Astrocyte (in vitro differentiated cells and primary cell): ENCODE measurements at regions not wholly inside any gene's neighbourhood (a gene's known extent, or its start where the extent isn't known, plus 50 kb on each side); places are given as distances from the start of the nearest gene placed in this dataset.

Experiments used
- DNase-seq: peaks from one replicate; pipeline ENCODE4 v3.0.0-alpha.2; 2010; ENCODE audit warnings: low read depth
- FAIRE-seq: peaks from 2 replicates; lab custom pipeline; 2011; peaks lifted over from hg19 to GRCh38; lab: Jason Lieb, UNC
- H2AFZ ChIP-seq: 2 replicates; pipeline ENCODE4 v1.6.0; 2012; ENCODE audit warnings: low read depth, low read length, inconsistent platforms
- H3K27ac ChIP-seq: 2 replicates; pipeline ENCODE4 v1.5.1; 2011; ENCODE audit warnings: low read depth, low read length, inconsistent platforms
- H3K27me3 ChIP-seq: 2 replicates; pipeline ENCODE4 v1.6.0; 2011; ENCODE audit warnings: low read length, inconsistent platforms; ENCODE audit not compliant: insufficient read depth
- H3K36me3 ChIP-seq: 2 replicates; pipeline ENCODE4 v1.5.1; 2011; ENCODE audit warnings: low read length, inconsistent platforms; ENCODE audit not compliant: insufficient read depth
- H3K4me1 ChIP-seq: 2 replicates; pipeline ENCODE4 v1.5.1; 2011; ENCODE audit warnings: low read length, inconsistent platforms; ENCODE audit not compliant: insufficient read depth
- H3K4me2 ChIP-seq: 2 replicates; pipeline ENCODE4 v1.6.0; 2012; ENCODE audit warnings: low read length, inconsistent platforms
- H3K4me3 ChIP-seq: 2 replicates; pipeline ENCODE4 v1.5.1; 2011; ENCODE audit warnings: low read depth, mild to moderate bottlenecking, low read length, inconsistent platforms; ENCODE audit not compliant: insufficient read depth
- H3K79me2 ChIP-seq: 2 replicates; pipeline ENCODE4 v1.6.0; 2012; ENCODE audit warnings: mild to moderate bottlenecking, low read length, inconsistent platforms; ENCODE audit not compliant: insufficient read depth
- H3K9ac ChIP-seq: 2 replicates; pipeline ENCODE4 v1.6.0; 2012; ENCODE audit warnings: mild to moderate bottlenecking, low read length, inconsistent platforms
- H3K9me3 ChIP-seq: 2 replicates; pipeline ENCODE4 v1.5.1; 2012; ENCODE audit warnings: low read depth, mild to moderate bottlenecking, low read length, inconsistent platforms; ENCODE audit not compliant: insufficient read depth
- H4K20me1 ChIP-seq: 2 replicates; pipeline ENCODE4 v1.6.0; 2012; ENCODE audit warnings: low read length, inconsistent platforms; ENCODE audit not compliant: insufficient read depth
- H3K27ac Mint-ChIP-seq: one replicate; pipeline ENCODE4 v1.8.0; 2021; ENCODE audit warnings: mild to moderate bottlenecking, mixed read lengths; ENCODE audit not compliant: unreplicated experiment
- H3K27me3 Mint-ChIP-seq: one replicate; pipeline ENCODE4 v1.8.0; 2021; ENCODE audit warnings: low read depth, mixed read lengths; ENCODE audit not compliant: unreplicated experiment
- H3K36me3 Mint-ChIP-seq: one replicate; pipeline ENCODE4 v1.8.0; 2021; ENCODE audit warnings: low read depth, mixed read lengths; ENCODE audit not compliant: unreplicated experiment
- H3K4me1 Mint-ChIP-seq: one replicate; pipeline ENCODE4 v1.8.0; 2021; ENCODE audit warnings: low read depth, mixed read lengths; ENCODE audit not compliant: unreplicated experiment
- H3K4me3 Mint-ChIP-seq: one replicate; pipeline ENCODE4 v1.8.0; 2021; ENCODE audit warnings: mild to moderate bottlenecking, moderate library complexity, mixed read lengths; ENCODE audit not compliant: unreplicated experiment
- H3K9me3 Mint-ChIP-seq: one replicate; pipeline ENCODE4 v1.8.0; 2021; ENCODE audit warnings: mild to moderate bottlenecking, mixed read lengths; ENCODE audit not compliant: unreplicated experiment
- EZH2 ChIP-seq: IDR thresholded peaks from 2 replicates; pipeline ENCODE4 v1.6.1; 2012; ENCODE audit warnings: mild to moderate bottlenecking, low read length, inconsistent platforms; ENCODE audit not compliant: insufficient read depth
- TF ChIP-seq, protein P1 (sequence below): IDR thresholded peaks from 2 replicates; pipeline ENCODE4 v1.5.1; 2011; ENCODE audit warnings: low read depth, mild to moderate bottlenecking, inconsistent platforms, low read length, moderate library complexity; ENCODE audit not compliant: insufficient read depth

DNA sequence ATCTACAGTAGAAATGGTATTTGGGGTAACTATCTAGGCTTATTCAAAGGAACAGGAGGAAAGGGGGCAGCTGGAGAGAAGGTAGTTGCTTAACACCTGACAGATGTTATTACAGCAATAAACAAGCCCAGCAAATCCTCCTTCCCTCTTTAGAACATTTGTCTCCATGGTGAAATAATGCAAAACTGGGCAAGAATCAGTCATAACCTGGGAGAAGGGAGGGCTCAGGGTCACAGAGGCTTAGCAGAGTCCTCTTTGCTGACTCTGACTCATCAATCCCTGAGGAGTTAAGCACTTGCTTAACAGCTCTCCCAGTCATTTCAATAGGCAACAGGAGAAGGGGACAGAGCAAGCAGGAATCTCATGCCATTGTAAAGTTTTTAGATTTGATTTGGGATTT is 230.3 kb downstream of the IBTK start:
- Mint-ChIP-seq H3K27me3 (no peaks in the 10 kb centered on the region), H3K4me1 (peaks cover 17% of the 10 kb centered on the region), H3K9me3 (no peaks in the 10 kb centered on the region), H3K27ac (peak overlapping the region; percentile 82), H3K4me3 (no peak overlapping the region), H3K36me3 (no peaks in the 10 kb centered on the region)
- Histone ChIP-seq H3K36me3 (no peaks in the 10 kb centered on the region), H3K4me3 (no peak overlapping the region), H3K27me3 (no peaks in the 10 kb centered on the region), H3K79me2 (no peaks in the 10 kb centered on the region), H3K9ac (no peak overlapping the region), H2AFZ (no peak overlapping the region), H3K4me1 (peaks cover 32% of the 10 kb centered on the region), H3K27ac (no peak overlapping the region), H3K4me2 (peak overlapping the region; percentile 0), H3K9me3 (no peaks in the 10 kb centered on the region), H4K20me1 (no peaks in the 10 kb centered on the region)
- FAIRE-seq (peak; percentile 89), DNase-seq (peak; percentile 67)
- TF ChIP-seq, protein P1, sequence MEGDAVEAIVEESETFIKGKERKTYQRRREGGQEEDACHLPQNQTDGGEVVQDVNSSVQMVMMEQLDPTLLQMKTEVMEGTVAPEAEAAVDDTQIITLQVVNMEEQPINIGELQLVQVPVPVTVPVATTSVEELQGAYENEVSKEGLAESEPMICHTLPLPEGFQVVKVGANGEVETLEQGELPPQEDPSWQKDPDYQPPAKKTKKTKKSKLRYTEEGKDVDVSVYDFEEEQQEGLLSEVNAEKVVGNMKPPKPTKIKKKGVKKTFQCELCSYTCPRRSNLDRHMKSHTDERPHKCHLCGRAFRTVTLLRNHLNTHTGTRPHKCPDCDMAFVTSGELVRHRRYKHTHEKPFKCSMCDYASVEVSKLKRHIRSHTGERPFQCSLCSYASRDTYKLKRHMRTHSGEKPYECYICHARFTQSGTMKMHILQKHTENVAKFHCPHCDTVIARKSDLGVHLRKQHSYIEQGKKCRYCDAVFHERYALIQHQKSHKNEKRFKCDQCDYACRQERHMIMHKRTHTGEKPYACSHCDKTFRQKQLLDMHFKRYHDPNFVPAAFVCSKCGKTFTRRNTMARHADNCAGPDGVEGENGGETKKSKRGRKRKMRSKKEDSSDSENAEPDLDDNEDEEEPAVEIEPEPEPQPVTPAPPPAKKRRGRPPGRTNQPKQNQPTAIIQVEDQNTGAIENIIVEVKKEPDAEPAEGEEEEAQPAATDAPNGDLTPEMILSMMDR = no peak
- no peak for TF ChIP-seq EZH2

DNA sequence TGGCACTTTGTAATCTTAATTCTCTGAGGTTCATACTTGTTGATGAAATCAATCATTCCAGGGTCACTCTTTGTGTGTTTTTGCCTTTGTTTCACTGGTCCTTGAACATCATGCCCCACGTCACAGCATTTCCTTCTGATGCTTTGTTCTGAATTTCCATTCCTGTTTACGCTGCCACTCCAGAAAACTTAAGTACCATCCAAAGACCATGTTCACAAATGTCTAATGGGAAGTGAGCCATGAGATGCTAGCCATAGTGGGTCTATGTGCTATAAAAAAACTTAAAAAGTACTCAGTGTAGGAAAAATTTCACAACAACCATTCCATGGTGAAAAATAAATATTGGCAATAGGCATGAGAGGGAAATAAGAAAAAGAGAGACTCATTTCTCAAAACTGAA is 232.0 kb downstream of the IBTK start:
- Histone ChIP-seq H3K4me1 (peaks cover 29% of the 10 kb centered on the region), H4K20me1 (no peaks in the 10 kb centered on the region), H3K4me2 (no peak overlapping the region), H3K79me2 (no peaks in the 10 kb centered on the region), H3K27me3 (no peaks in the 10 kb centered on the region), H3K36me3 (no peaks in the 10 kb centered on the region), H3K9ac (no peak overlapping the region), H2AFZ (no peak overlapping the region), H3K9me3 (no peaks in the 10 kb centered on the region), H3K27ac (no peak overlapping the region), H3K4me3 (no peak overlapping the region)
- TF ChIP-seq EZH2 = no peak
- TF ChIP-seq, protein P1 = no peak
- no peak overlapping the region for H3K27ac Mint-ChIP-seq
- no peaks in the 10 kb centered on the region for H3K27me3 Mint-ChIP-seq
- H3K4me1 Mint-ChIP-seq = peaks cover 17% of the 10 kb centered on the region
- no peaks in the 10 kb centered on the region for H3K9me3 Mint-ChIP-seq
- H3K36me3 Mint-ChIP-seq = no peaks in the 10 kb centered on the region
- DNase-seq = no peak
- no peak for FAIRE-seq
- no peak overlapping the region for H3K4me3 Mint-ChIP-seq

DNA sequence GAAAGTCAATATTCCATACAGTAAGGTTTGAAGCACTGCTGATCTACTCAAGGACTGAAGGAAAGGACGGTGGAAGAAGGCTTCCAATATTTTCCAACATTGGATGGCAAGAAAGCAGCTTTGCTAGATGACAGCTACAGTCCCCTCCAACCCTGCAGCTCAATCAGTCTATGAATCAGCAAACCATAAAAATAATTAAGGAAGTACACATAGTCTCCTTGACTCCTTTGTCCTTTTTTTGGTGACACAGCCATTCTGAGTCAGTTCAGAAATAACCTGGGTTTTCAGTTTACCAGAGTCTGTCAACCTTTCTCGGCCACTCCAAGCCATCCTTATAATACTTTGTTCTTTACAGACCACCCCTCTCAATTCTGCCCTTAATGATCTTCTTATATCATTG is 232.5 kb downstream of the IBTK start:
- no peak for TF ChIP-seq EZH2
- TF ChIP-seq, protein P1 = no peak
- no peak overlapping the region for H3K27ac Mint-ChIP-seq

More for the DNA sequence above, 232.5 kb downstream of the IBTK start:
- Histone ChIP-seq H2AFZ (no peak overlapping the region), H3K4me1 (peaks cover 29% of the 10 kb centered on the region), H4K20me1 (no peaks in the 10 kb centered on the region), H3K4me3 (no peak overlapping the region), H3K4me2 (peak overlapping the region; percentile 40), H3K9me3 (no peaks in the 10 kb centered on the region), H3K9ac (no peak overlapping the region), H3K79me2 (no peaks in the 10 kb centered on the region), H3K36me3 (no peaks in the 10 kb centered on the region), H3K27me3 (no peaks in the 10 kb centered on the region), H3K27ac (no peak overlapping the region)
- no peak overlapping the region for H3K4me3 Mint-ChIP-seq
- no peak for DNase-seq
- H3K27me3 Mint-ChIP-seq = no peaks in the 10 kb centered on the region
- peaks cover 17% of the 10 kb centered on the region for H3K4me1 Mint-ChIP-seq
- no peaks in the 10 kb centered on the region for H3K36me3 Mint-ChIP-seq
- H3K9me3 Mint-ChIP-seq = peaks cover 3% of the 10 kb centered on the region
- FAIRE-seq = peak; percentile 39
